Lower leg skin (tissue), 3 donors: ENCODE measurements at regions not wholly inside any gene's neighbourhood (a gene's known extent, or its start where the extent isn't known, plus 50 kb on each side); places are given as distances from the start of the nearest gene placed in this dataset.

Experiments
- CTCF ChIP-seq, 3 donors: fragments of 450-650 bp; IDR thresholded peaks; one replicate each; pipeline ENCODE4 v1.5.1; 2016; ENCODE audit warnings: antibody characterized with exemption in 3 of 3, mild to moderate bottlenecking in 3 of 3, moderate library complexity in 2 of 3
- POLR2A ChIP-seq, 2 donors: fragments of 450-650 bp; IDR thresholded peaks; one replicate each; pipeline ENCODE4 v1.6.1; 2016 to 2017; ENCODE audit warnings: antibody characterized with exemption in 2 of 2, mild to moderate bottlenecking in 1 of 2, moderate library complexity in 1 of 2

DNA sequence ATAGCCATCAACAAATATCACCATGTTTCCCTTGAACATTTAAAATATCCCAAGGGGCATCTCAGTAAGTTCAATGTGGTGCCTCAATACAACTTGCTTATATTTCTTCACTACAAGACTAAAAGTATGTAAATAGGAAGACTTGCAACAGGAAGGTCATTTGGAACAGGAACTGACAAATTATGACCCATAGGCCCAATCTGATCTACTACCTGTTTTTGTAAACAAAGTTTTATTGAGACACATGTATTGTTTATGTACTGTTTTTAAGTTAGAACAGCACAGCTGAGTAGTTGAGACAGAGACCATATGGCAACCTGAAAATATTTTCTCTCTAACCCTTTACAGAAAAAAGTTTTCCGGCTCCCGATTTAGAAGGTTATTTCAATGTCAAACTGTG is 154.8 kb upstream of the TFPI start:
- TF ChIP-seq CTCF (IDR thresholded peaks at IDR 0.05): no peak
- no peak for TF ChIP-seq POLR2A (IDR thresholded peaks at IDR 0.05)
